ENCODE measurements at regions not wholly inside any gene's neighbourhood (a gene's known extent, or its start where the extent isn't known, plus 50 kb on each side); places are given as distances from the start of the nearest gene placed in this dataset.

DNA sequence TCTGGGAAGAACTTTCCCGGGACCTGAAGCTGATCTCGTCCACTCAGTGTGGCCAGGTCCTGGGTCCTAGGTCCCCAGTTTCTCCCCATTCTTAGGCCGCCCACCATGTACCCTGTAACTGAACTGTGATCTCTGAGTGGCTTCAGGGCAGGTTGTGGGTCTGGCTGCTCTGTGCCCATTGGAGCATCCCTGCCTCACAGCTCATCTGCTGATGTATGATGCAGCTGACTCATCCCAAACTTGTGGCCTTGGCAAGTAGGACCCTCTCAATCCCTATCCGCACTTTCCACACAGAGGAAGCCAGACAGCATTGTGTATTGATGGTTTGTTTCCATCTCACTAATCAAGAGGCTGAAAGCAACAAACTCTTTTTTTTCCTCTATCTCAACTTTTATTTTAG lies 69.1 kb upstream of the XCR1 start:
- Histone ChIP-seq H3K9ac (no peak overlapping the region), H3K9me3 (ENCODE audit: low read depth) (no peaks in the 10 kb centered on the region), H3K27ac (no peak overlapping the region), H2AFZ (no peak overlapping the region), H3K27me3 (replicated peaks; ENCODE audit: insufficient read depth) (no peaks in the 10 kb centered on the region), H3K4me3 (no peak overlapping the region), H3K9me2 (ENCODE audit: insufficient read depth) (no peaks in the 10 kb centered on the region), H3F3A (ENCODE audit: insufficient read depth) (peaks cover 29% of the 10 kb centered on the region), H3K36me3 (ENCODE audit: low read depth) (no peaks in the 10 kb centered on the region), H4K20me1 (ENCODE audit: insufficient read depth) (no peaks in the 10 kb centered on the region), H3K79me2 (ENCODE audit: insufficient read depth) (no peaks in the 10 kb centered on the region), H3K4me2 (ENCODE audit: unreplicated experiment) (no peak overlapping the region), H3K4me1 (ENCODE audit: insufficient read depth) (peaks cover 25% of the 10 kb centered on the region)
- WGBS, 2 experiments (ENCODE audit: low coverage in 1 of 2, low lambda C conversion rate in 2 of 2, missing lambda C conversion rate in 2 of 2): 88 to 94% methylated on average over 4 of the region's 4 CpGs
- DNase-seq: peak; percentile 26
- in situ Hi-C loops (cut with MboI): loop anchor here (25.0 kb wide), 1 partner anchor 584 kb away; no protein-coding TSS in a partner anchor
- no peak for TF ChIP-seq EZH2phosphoT487 (IDR thresholded peaks at IDR 0.05; ENCODE audit: insufficient read depth, low read depth)
- TF ChIP-seq EZH2 (IDR thresholded peaks at IDR 0.05; ENCODE audit: insufficient read depth, poor library complexity, severe bottlenecking): no peak

DNA sequence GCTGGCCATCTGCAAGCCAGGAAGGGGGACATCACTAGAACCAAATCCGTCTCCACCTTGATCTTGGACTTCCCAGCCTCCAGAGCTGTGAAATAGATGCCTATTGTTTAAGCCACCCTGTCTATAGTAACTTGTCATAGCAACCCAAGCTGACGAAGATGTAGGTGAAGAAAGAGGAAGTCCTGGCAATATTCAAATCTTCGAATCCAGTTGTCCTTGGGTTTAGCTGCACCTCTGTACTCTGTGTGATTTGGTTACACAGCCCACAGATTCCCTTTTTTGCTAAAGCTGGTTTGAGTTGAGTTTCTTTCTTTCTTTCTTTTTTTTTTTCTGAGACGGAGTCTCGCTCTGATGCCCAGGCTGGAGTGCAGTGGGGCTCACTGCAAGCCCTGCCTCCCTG lies 68.0 kb upstream of the XCR1 start:
- Histone ChIP-seq H3F3A (ENCODE audit: insufficient read depth) (peaks cover 29% of the 10 kb centered on the region), H3K4me1 (ENCODE audit: insufficient read depth) (peaks cover 27% of the 10 kb centered on the region), H3K27me3 (replicated peaks; ENCODE audit: insufficient read depth) (no peaks in the 10 kb centered on the region), H4K20me1 (ENCODE audit: insufficient read depth) (no peaks in the 10 kb centered on the region), H3K27ac (no peak overlapping the region), H3K4me2 (ENCODE audit: unreplicated experiment) (no peak overlapping the region), H3K9me3 (ENCODE audit: low read depth) (no peaks in the 10 kb centered on the region), H2AFZ (no peak overlapping the region), H3K9me2 (ENCODE audit: insufficient read depth) (no peaks in the 10 kb centered on the region), H3K79me2 (ENCODE audit: insufficient read depth) (no peaks in the 10 kb centered on the region), H3K9ac (no peak overlapping the region), H3K36me3 (ENCODE audit: low read depth) (no peaks in the 10 kb centered on the region), H3K4me3 (no peak overlapping the region)
- 93% methylated on average over 5 of the region's 5 CpGs for WGBS, 2 experiments (ENCODE audit: low coverage in 1 of 2, low lambda C conversion rate in 2 of 2, missing lambda C conversion rate in 2 of 2)
- in situ Hi-C loops (cut with MboI): loop anchor here (25.0 kb wide), 1 partner anchor 583 kb away; no protein-coding TSS in a partner anchor
- no peak for DNase-seq
- TF ChIP-seq EZH2 (IDR thresholded peaks at IDR 0.05; ENCODE audit: insufficient read depth, poor library complexity, severe bottlenecking): no peak
- TF ChIP-seq EZH2phosphoT487 (IDR thresholded peaks at IDR 0.05; ENCODE audit: insufficient read depth, low read depth): no peak

DNA sequence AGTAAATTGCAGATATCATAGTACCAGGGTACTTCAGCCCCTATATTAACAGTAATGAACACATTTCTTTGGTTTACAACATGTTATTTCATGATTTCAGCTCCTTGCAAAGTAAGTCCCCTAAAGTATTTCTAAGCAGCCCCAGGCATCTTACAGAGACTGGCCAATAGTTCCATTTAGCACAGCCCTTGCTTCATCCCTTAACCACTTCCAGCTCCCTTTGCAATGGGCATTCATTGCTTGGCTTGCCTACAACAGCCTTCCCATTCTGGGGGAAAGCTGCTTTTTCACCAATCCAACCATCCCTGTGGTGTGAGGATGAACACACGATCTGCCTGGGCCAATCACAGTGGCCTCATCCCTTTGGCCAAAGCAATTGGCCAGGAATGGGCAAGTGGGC lies 67.2 kb upstream of the XCR1 start:
- Histone ChIP-seq H3F3A (ENCODE audit: insufficient read depth) (peaks cover 36% of the 10 kb centered on the region), H3K4me1 (ENCODE audit: insufficient read depth) (peaks cover 35% of the 10 kb centered on the region), H3K79me2 (ENCODE audit: insufficient read depth) (no peaks in the 10 kb centered on the region), H3K27ac (no peak overlapping the region), H3K4me2 (ENCODE audit: unreplicated experiment) (no peak overlapping the region), H3K9ac (no peak overlapping the region), H3K27me3 (replicated peaks; ENCODE audit: insufficient read depth) (no peaks in the 10 kb centered on the region), H3K9me3 (ENCODE audit: low read depth) (no peaks in the 10 kb centered on the region), H3K9me2 (ENCODE audit: insufficient read depth) (no peaks in the 10 kb centered on the region), H4K20me1 (ENCODE audit: insufficient read depth) (no peaks in the 10 kb centered on the region), H2AFZ (no peak overlapping the region), H3K36me3 (ENCODE audit: low read depth) (no peaks in the 10 kb centered on the region), H3K4me3 (no peak overlapping the region)
- WGBS, 2 experiments (ENCODE audit: low coverage in 1 of 2, low lambda C conversion rate in 2 of 2, missing lambda C conversion rate in 2 of 2): 73 to 100% methylated on average over 1 of the region's 1 CpG
- in situ Hi-C loops (cut with MboI): loop anchor here (25.0 kb wide), 1 partner anchor 582 kb away; no protein-coding TSS in a partner anchor
- DNase-seq: no peak
- TF ChIP-seq EZH2phosphoT487 (IDR thresholded peaks at IDR 0.05; ENCODE audit: insufficient read depth, low read depth): no peak
- TF ChIP-seq EZH2 (IDR thresholded peaks at IDR 0.05; ENCODE audit: insufficient read depth, poor library complexity, severe bottlenecking): no peak

DNA sequence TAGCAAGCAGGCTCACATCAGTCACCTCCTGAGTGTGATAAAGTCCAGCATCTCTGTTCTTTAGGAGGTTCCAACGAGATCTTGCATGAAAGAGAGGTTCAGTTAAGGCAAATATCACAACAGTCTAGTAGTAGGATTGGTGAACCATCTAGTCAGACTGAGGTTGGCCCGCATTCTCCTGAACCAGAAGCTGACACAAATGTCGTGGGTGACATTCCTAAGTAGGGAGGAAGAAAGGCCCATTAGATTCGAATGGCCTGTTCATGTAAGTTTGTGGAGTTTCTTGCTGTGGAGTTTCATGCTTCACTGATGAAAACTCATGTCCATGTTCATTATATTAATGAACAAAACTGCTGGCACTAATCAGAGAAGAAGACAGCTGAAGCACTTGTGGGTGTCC lies 66.7 kb upstream of the XCR1 start:
- no peak for TF ChIP-seq EZH2phosphoT487 (IDR thresholded peaks at IDR 0.05; ENCODE audit: insufficient read depth, low read depth)
- TF ChIP-seq EZH2 (IDR thresholded peaks at IDR 0.05; ENCODE audit: insufficient read depth, poor library complexity, severe bottlenecking): no peak
- Histone ChIP-seq H3K36me3 (ENCODE audit: low read depth) (no peaks in the 10 kb centered on the region), H3K4me1 (ENCODE audit: insufficient read depth) (peaks cover 34% of the 10 kb centered on the region), H3K9ac (no peak overlapping the region), H3K27me3 (replicated peaks; ENCODE audit: insufficient read depth) (no peaks in the 10 kb centered on the region), H3K27ac (no peak overlapping the region), H3K4me2 (ENCODE audit: unreplicated experiment) (no peak overlapping the region), H4K20me1 (ENCODE audit: insufficient read depth) (no peaks in the 10 kb centered on the region), H3K79me2 (ENCODE audit: insufficient read depth) (no peaks in the 10 kb centered on the region), H3F3A (ENCODE audit: insufficient read depth) (peaks cover 31% of the 10 kb centered on the region), H2AFZ (no peak overlapping the region), H3K4me3 (no peak overlapping the region), H3K9me3 (ENCODE audit: low read depth) (no peaks in the 10 kb centered on the region), H3K9me2 (ENCODE audit: insufficient read depth) (no peaks in the 10 kb centered on the region)
- in situ Hi-C loops (cut with MboI): loop anchor here (25.0 kb wide), 1 partner anchor 582 kb away; no protein-coding TSS in a partner anchor
- DNase-seq: no peak
- 70 to 81% methylated on average over 4 of the region's 4 CpGs for WGBS, 2 experiments (ENCODE audit: low coverage in 1 of 2, low lambda C conversion rate in 2 of 2, missing lambda C conversion rate in 2 of 2)
